Ectodermal cell (in vitro differentiated cells): ENCODE measurements at regions not wholly inside any gene's neighbourhood (a gene's known extent, or its start where the extent isn't known, plus 50 kb on each side); places are given as distances from the start of the nearest gene placed in this dataset.

ENCODE experiments used
- H3K27ac ChIP-seq: 2 replicates; pipeline ENCODE4 v1.7.0; 2013; ENCODE audit warnings: mild to moderate bottlenecking, low read depth, low read length; ENCODE audit not compliant: insufficient read depth, poor library complexity, severe bottlenecking
- H3K27me3 ChIP-seq: 2 replicates; pipeline ENCODE4 v1.7.0; 2013; ENCODE audit warnings: mild to moderate bottlenecking, low read length; ENCODE audit not compliant: insufficient read depth, control insufficient read depth, poor library complexity, severe bottlenecking
- H3K36me3 ChIP-seq: one replicate; pipeline ENCODE4 v1.7.0; 2013; ENCODE audit warnings: low read length; ENCODE audit not compliant: control insufficient read depth, insufficient read depth
- H3K4me1 ChIP-seq: one replicate; pipeline ENCODE4 v1.7.0; 2013; ENCODE audit warnings: low read length; ENCODE audit not compliant: control insufficient read depth, insufficient read depth
- H3K4me3 ChIP-seq: 2 replicates; pipeline ENCODE4 v1.7.0; 2013; ENCODE audit warnings: low read depth, low read length, control low read depth; ENCODE audit not compliant: insufficient read depth
- H3K9me3 ChIP-seq: 2 replicates; pipeline ENCODE4 v1.7.0; 2013; ENCODE audit warnings: mild to moderate bottlenecking, low read length, moderate library complexity; ENCODE audit not compliant: control insufficient read depth
- WGBS, 2 experiments: methylation state at CpG; one replicate each; pipeline ENCODE4 v1.1.7; 2013; ENCODE audit warnings: missing lambda C conversion rate in 2 of 2; 5-methylcytosine and 5-hydroxymethylcytosine counted together

GRCh38 chrX:39613482-39613995 lies 484.2 kb downstream of the BCOR start:
- 0% methylated on average over 33 of the region's 33 CpGs for WGBS, 2 experiments
- peaks cover 6% of the 10 kb centered on the region for H3K27me3 ChIP-seq
- no peaks in the 10 kb centered on the region for H3K9me3 ChIP-seq
- no peak overlapping the region for H3K27ac ChIP-seq
- no peaks in the 10 kb centered on the region for H3K36me3 ChIP-seq
- H3K4me1 ChIP-seq, result no peaks in the 10 kb centered on the region
- H3K4me3 ChIP-seq, result peak overlapping the region; percentile 29

GRCh38 chrX:39613997-39614679 lies 483.6 kb downstream of the BCOR start:
- Histone ChIP-seq H3K4me3 (peak overlapping the region; percentile 29), H3K36me3 (no peaks in the 10 kb centered on the region), H3K27ac (no peak overlapping the region), H3K9me3 (no peaks in the 10 kb centered on the region), H3K27me3 (peaks cover 6% of the 10 kb centered on the region), H3K4me1 (no peaks in the 10 kb centered on the region)
- WGBS, 2 experiments, result 6 to 8% methylated on average over 22 to 23 of the region's 23 CpGs

DNA sequence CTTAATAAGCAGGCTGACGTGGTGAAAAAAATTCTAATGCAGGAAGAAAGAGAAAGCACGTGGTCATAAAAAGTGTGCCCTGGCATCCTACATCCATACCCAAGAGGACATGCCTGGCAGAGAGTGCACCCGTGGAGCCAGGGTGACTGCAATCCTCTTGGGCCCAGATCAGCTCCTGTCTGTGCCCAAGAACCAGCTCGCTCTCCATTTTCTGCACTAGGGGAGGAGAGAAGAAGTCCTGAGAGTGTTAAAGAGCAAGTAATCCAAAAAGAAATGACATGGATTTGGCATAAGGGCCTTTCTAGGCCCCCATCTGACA lies 483.1 kb downstream of the BCOR start:
- peaks cover 6% of the 10 kb centered on the region for H3K27me3 ChIP-seq
- no peak overlapping the region for H3K27ac ChIP-seq
- no peaks in the 10 kb centered on the region for H3K4me1 ChIP-seq
- no peaks in the 10 kb centered on the region for H3K9me3 ChIP-seq
- no peaks in the 10 kb centered on the region for H3K36me3 ChIP-seq
- WGBS, 2 experiments, result 44 to 46% methylated on average over 4 of the region's 4 CpGs
- no peak overlapping the region for H3K4me3 ChIP-seq

- Histone ChIP-seq H3K4me3 (no peak overlapping the region), H3K36me3 (no peaks in the 10 kb centered on the region), H3K27ac (no peak overlapping the region), H3K27me3 (peaks cover 6% of the 10 kb centered on the region), H3K9me3 (no peaks in the 10 kb centered on the region), H3K4me1 (no peaks in the 10 kb centered on the region)
- WGBS, 2 experiments, result 94 to 96% methylated on average over 4 to 5 of the region's 5 CpGs
Measured at GRCh38 chrX:39616098-39616729, 481.5 kb downstream of the BCOR start.

DNA sequence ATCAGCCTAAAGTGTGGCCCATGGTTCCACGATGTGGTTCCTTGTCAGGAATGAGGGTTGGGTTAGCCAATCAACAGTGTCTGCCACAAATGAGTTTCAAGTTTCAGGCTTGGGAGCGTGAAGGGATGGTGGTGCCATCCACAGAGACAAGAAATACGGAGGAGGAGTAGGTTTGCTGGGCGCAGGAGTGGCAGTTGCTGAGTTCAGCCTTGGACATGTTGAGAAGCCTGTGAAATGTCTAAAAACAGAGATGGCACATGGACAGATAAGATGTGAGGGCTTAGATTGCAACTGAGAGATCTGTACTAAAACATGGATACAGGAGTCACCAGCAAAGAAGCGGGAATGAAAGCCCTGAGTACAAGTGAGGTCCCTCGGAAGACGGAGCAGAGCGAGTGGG lies 481.0 kb downstream of the BCOR start:
- Histone ChIP-seq H3K36me3 (no peaks in the 10 kb centered on the region), H3K4me3 (no peak overlapping the region), H3K27ac (no peak overlapping the region), H3K4me1 (no peaks in the 10 kb centered on the region), H3K27me3 (peaks cover 6% of the 10 kb centered on the region), H3K9me3 (no peaks in the 10 kb centered on the region)
- WGBS, 2 experiments, result 85 to 87% methylated on average over 8 of the region's 8 CpGs

- H3K4me3 ChIP-seq, result no peak overlapping the region
- no peak overlapping the region for H3K27ac ChIP-seq
- no peaks in the 10 kb centered on the region for H3K9me3 ChIP-seq
- H3K27me3 ChIP-seq, result peaks cover 6% of the 10 kb centered on the region
- no peaks in the 10 kb centered on the region for H3K36me3 ChIP-seq
- 100% methylated on average over 1 of the region's 1 CpG for WGBS, 2 experiments
- no peaks in the 10 kb centered on the region for H3K4me1 ChIP-seq
Measured at GRCh38 chrX:39618178-39618577, 479.6 kb downstream of the BCOR start.

- Histone ChIP-seq H3K27me3 (no peaks in the 10 kb centered on the region), H3K9me3 (no peaks in the 10 kb centered on the region), H3K4me3 (no peak overlapping the region), H3K4me1 (no peaks in the 10 kb centered on the region), H3K27ac (no peak overlapping the region), H3K36me3 (no peaks in the 10 kb centered on the region)
- WGBS, 2 experiments, result 88 to 92% methylated on average over 7 of the region's 7 CpGs
Measured at GRCh38 chrX:39619182-39620009, 478.4 kb downstream of the BCOR start.

- H3K4me3 ChIP-seq, result no peak overlapping the region
- H3K27ac ChIP-seq, result no peak overlapping the region
- no peaks in the 10 kb centered on the region for H3K9me3 ChIP-seq
- H3K27me3 ChIP-seq, result no peaks in the 10 kb centered on the region
- WGBS, 2 experiments, result 78 to 83% methylated on average over 4 of the region's 4 CpGs
- no peaks in the 10 kb centered on the region for H3K36me3 ChIP-seq
- H3K4me1 ChIP-seq, result no peaks in the 10 kb centered on the region
Measured at GRCh38 chrX:39624166-39624565, 473.6 kb downstream of the BCOR start.

DNA sequence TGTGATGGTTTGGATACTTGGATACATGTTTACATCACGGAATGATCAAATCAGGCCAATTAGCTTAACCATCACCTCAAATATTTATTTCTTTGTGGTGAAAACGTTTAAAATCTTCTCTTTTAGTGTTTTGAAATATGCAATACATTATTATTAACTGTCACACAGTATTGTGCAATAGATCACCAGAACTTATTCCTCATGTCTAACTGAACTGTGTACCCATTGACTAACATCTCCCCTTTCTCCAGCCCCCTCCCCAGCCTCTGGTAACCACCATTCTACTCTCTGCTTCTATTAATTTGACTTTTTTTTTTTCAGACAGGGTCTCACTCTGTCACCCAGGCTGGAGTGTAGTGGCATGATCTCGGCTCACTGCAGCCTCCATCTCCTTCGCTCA lies 471.9 kb downstream of the BCOR start:
- no peaks in the 10 kb centered on the region for H3K9me3 ChIP-seq
- H3K36me3 ChIP-seq, result no peaks in the 10 kb centered on the region
- no peak overlapping the region for H3K4me3 ChIP-seq
- 96% methylated on average over 2 of the region's 4 CpGs for WGBS, 2 experiments
- H3K4me1 ChIP-seq, result no peaks in the 10 kb centered on the region
- H3K27me3 ChIP-seq, result no peaks in the 10 kb centered on the region
- H3K27ac ChIP-seq, result no peak overlapping the region

DNA sequence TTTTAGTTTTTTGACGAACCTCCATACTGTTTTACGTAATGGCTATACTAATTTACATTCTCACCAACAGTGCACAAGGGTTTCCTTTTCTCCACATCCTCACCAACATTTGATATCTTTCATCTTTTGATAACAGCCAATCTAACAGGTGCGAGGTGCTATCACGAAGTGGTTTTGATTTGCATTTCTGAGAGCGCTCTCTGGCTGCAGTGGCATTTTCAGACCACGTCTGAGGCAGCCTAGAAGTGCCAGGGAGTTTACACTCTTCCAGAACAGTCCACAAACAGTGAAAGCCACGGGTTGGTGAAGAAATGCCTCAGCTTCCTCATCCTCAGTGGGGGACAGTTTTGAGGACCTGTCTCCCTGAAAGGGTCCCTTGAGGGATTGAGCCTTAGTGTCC lies 471.0 kb downstream of the BCOR start:
- no peaks in the 10 kb centered on the region for H3K27me3 ChIP-seq
- no peaks in the 10 kb centered on the region for H3K4me1 ChIP-seq
- no peak overlapping the region for H3K27ac ChIP-seq
- H3K9me3 ChIP-seq, result no peaks in the 10 kb centered on the region
- no peaks in the 10 kb centered on the region for H3K36me3 ChIP-seq
- 84 to 93% methylated on average over 7 of the region's 7 CpGs for WGBS, 2 experiments
- no peak overlapping the region for H3K4me3 ChIP-seq
